GM21529 (cell line): ENCODE measurements at regions not wholly inside any gene's neighbourhood (a gene's known extent, or its start where the extent isn't known, plus 50 kb on each side); places are given as distances from the start of the nearest gene placed in this dataset.
"Not testable (repeated sequence)": the region's sequence is repeated elsewhere in the genome, so short reads cannot be mapped to it uniquely, and the experiment has no call there.

Source experiments
- ATAC-seq: cut with Tn5 transposase; IDR thresholded peaks from one replicate; pipeline ENCODE4 v1.9.1; 2021; ENCODE audit not compliant: unreplicated experiment

DNA sequence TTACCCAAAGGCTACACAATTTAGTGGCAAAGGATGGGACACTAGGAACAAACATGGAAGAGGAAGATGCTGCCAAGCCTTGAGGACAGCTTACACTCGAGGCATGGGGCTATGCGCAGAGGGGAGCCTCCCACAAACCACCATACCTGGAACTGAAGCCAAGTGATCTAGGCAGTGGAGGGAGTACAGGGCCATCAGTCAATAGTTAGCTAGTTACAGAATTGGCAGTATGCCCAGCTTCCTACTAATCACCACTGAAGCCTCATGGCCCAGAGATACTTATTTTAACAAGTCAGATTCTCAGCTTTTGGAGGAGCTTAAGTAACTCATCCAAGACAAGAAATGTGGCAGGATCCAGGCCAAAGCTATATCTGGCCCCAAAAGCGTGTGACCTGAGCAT is 226.6 kb upstream of the MOCS1 start:
- no peak for ATAC-seq

- no peak for ATAC-seq
These were observed 225.6 kb upstream of the MOCS1 start for GRCh38 chr6:40159865-40160264.

DNA sequence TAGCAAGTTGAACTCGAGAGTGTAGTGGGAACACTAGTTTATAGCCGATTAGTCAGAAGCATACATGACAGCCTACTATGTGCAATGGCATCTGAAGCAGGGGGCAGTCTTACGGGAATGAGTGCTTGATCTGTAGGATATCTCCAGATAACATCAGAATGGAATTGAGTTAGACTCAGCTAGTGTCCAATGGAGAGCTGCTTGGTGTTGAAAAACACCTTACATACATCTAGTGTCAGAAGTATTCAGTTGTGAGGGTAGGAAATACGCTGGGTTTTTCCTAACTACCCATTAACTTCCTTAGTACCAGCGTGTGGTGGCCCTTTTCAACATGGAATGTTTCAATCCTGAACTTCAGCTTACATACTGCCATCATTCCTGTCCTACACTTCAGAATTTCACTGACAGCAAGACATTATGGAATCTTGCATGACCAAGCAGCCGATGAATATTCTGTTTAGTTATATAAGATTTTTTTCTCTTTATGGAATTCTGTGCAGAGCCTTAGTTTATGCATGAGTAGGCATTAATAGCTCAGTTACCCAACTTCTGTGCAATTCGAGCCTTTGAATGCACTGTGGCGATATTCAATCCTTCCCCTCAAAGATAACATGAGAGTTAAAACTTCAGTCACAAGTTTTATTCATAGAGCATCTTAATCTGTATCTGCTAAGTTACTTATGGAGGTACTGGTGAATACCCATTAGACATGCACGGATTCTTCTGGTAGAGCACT is 218.6 kb upstream of the MOCS1 start:
- no peak for ATAC-seq

DNA sequence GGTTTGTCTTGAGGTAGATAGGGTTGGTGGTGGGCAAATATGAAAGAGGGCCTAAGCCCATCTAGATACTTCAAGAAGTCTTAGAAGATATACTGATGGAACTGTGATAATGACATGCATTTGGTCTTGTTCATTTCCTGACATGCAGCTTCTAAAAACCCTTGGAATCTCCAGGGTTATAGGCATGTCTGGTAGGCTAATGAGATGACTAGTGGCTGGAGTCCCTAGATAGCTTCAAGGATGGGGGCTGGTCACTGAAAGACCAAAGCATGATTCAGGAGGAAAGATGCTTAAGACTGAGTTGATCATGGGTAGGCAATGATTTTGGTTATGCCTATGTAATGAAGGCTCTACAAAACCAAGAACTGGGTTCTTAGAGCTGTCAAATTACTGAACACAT is 217.9 kb upstream of the MOCS1 start:
- no peak for ATAC-seq

DNA sequence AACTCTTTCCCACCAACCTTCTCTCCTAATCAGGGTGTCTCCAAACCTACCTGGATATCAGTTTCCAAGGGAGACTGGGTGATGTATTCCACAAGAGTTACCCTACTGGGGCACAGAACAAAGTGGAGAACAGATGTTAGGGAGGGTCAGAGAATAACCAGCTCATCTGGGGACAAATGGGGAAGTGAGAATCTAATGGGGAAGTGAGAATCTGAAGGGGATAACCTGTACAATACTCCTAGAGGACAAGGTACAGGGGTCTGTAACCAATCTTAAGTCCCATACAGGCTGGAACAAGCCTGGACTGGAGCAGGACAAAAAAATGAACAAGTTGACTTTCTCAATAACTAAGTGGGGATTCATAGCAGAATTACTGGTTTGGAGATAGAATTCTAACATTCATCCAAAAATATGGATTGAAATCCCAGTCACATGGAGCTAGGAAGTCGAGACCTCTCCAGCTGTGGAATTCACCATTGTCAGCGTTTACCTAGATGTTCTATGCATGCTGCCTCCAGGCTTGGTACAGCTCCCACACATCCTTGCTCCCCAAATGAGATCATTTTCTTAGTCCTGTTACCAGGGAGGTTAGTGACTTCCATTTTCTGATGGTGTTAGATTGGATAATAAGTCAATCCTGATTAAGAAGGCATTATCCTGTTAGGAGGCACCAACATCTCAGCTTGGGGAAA is 214.8 kb upstream of the MOCS1 start:
- peak; percentile 98 for ATAC-seq

GRCh38 chr6:40146902-40147301 is 212.6 kb upstream of the MOCS1 start:
- ATAC-seq = no peak

DNA sequence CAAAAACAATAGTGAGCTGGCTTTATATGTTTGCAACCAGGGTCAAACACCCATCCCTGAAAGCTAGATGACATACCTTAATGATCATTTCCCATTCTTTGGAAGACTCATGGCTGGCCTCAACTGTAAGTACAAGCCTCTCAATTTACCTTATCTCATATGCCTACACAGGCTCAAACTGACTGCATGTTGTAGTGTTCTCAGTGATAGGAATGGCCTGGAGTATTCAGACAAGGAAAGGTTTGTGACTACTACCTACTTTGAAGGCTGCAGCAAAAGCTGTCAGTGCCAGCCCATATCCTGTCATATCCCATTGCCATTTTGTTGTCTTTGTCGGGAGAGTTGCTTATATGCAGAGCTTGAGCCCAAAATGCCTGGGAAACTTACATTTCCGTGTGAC is 205.2 kb upstream of the MOCS1 start:
- no peak for ATAC-seq

GRCh38 chr6:40138273-40138720 is 204.0 kb upstream of the MOCS1 start:
- ATAC-seq = no peak

DNA sequence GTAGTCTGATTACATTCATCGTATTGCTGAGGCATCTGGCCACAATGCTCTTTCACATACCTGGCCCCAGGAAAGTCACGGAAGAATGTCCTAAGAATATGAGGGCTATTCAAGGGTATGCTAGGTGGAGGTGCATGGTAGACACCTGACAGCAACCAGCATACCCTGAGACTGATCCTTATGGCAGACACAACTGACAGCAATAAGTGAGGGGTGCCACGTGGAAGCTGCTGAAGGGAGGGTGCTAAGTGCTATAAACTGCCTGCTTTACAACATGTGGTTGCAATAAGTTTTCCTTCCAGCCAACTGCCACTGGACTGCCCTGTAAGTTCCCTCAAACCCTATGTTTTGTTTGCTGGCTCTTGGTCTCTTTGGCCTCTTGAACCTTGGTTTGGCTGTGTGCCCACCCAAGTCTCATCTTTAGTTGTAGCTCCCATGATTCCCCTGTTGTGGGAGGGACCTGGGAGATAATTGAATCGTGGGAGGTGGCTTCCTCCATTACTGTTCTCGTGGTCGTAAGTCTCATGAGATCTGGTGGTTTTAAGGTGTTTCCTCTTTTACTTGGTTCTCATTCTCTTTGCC is 201.3 kb upstream of the MOCS1 start:
- no peak for ATAC-seq

- ATAC-seq = not testable (repeated sequence)
These were observed 199.7 kb upstream of the MOCS1 start for GRCh38 chr6:40133981-40134380.

- ATAC-seq = no peak
These were observed 197.4 kb upstream of the MOCS1 start for GRCh38 chr6:40131675-40132074.

- no peak for ATAC-seq
These were observed 193.9 kb upstream of the MOCS1 start for GRCh38 chr6:40128127-40128526.

DNA sequence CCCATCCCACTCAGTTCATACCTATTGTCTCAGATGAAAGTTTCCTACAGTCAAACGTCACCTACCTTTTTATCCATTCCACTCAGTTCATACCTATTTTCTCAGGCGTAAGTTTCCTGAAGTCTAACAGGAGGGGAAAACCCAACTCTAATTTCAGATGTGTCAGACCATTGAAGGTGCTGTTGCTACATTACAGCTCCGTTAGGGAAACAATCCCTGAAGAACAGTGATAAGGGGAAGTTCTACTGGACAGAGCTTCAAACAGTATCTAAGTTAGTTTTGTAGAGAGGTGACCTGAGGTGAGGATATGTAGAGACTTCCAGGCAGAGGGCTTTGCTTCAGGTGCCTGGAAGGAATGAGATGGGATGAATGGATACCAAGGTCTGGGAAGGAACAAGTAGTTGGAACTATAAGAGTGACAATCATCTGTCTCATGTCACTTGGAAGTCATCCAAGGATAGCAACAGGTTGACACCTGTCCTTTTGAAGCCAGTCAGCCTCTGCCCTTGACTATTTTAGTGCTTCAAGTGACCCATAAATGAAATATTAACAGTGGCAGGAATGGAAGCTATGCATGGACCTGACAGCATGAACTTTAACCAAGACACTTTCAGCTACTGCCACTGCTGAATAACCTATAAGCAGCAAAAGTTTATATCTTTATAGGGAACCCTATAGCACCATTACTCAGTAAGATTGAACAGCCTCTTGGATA is 191.6 kb upstream of the MOCS1 start:
- ATAC-seq = no peak

DNA sequence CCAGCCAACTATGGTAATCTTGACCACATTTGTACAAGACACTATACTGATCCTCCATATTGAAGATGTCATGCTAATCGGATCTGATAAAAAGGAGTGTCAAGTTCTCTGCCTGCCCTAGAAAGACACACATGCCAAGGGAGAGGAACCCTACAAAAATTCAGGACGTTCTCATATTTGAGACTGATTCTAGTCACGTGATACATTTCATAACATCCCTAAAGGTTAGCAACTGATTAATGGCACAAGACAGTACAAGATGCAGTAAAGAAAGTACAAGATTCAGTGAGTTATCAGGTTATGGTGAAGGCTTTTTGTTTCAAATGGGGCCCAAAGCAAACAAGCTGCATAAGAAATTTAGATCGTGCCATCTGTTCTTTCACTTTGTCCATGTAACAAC is 190.7 kb upstream of the MOCS1 start:
- ATAC-seq = no peak

DNA sequence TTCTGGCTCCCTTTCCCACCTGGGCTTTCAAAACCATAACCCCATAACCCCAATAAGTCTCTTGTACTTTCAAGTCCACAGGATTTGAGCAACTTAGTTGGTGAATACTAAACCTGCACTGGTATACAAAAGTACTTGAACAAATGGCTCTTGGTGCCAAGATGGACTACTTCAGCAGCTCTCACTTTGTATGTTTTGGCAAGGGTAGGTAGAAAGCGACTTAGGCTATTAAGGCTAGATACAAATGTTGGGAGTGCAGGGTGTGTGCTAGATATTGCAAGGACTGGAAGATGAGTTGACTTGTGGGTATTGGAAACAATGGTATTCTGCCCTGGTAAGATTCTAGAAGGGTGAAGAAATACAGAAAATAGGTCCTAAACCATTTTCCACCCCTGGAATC is 182.6 kb upstream of the MOCS1 start:
- ATAC-seq = no peak

GRCh38 chr6:40112350-40112749 is 178.1 kb upstream of the MOCS1 start:
- ATAC-seq = no peak

DNA sequence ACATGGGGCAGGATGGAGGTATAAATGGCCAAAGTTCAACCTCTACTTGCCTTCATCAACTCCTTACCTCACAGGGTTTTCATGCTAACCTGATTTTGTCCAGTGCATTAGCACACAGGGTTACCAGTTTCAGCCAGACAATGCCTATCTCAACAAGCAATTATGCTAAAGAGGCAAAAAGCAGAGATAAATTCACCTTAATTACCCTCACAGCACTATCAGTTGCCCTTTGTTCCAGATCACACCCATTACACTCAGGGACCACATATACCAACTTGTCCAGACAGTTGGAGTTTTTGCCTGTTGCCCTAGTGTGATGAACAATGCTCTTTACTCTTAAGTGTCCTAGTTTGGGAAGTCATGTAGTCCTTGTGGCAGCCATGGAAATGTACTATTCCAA is 174.5 kb upstream of the MOCS1 start:
- no peak for ATAC-seq

DNA sequence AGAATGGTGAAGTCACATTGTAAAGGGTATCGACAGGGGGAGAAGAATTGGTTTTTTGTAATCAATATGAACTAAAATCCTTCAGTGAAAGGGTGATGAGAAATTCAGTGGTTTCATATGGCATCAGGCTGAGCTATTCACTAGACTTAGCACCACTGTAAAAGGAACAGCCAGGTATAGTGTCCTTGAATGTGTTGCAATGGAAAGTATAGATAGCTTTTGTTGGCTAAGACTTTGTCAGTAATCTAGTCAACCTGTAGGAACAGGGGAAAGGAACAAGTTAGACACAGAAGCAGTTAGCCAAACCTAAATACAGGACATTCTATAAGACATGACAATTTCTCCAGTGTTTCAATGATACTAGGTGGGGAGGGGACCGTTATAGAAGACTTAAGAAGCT is 172.6 kb upstream of the MOCS1 start:
- no peak for ATAC-seq

DNA sequence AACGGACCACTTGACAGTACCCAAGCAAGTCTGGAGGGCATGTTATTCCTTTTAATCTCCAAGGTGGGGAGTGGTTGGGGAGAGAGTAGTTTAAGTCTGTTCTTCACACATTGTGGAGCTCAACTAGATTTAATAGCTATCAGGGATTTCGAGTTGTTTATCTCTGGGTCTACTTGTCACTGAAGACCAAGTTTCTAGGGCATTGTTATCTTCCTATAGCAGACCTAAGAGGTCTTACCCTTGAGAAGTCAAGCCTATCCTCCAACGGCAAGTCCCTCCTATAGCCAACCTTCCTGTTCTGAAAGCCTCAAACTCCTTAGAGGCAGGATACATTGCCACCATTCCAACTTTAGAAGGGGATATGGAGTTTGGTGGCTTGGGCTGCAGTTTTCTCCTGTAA is 164.5 kb upstream of the MOCS1 start:
- no peak for ATAC-seq

DNA sequence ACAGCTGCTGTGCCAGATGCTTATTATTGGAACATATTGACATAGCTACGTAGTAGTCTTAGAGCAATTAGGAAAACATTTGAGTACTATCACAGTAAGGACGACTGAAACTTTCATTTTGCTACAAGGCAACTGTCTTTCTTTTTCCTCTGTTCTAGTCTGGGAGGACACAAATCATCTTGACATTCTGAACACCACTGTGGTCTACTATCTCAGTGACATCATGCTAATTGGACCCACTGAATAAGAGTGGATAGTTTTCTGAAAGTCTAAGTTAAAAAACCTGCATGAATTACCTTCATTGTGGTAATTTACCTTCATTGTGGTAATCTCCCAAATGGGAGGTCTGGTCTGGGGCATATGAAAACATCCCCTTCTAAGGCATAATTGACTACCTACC is 163.3 kb upstream of the MOCS1 start:
- no peak for ATAC-seq

GRCh38 chr6:40083141-40083920 is 149.1 kb upstream of the MOCS1 start:
- no peak for ATAC-seq
